ENCODE measurements at regions not wholly inside any gene's neighbourhood (a gene's known extent, or its start where the extent isn't known, plus 50 kb on each side); places are given as distances from the start of the nearest gene placed in this dataset.
"Not testable (repeated sequence)": the region's sequence is repeated elsewhere in the genome, so short reads cannot be mapped to it uniquely, and the experiment has no call there.

GRCh38 chr13:62142048-62142447 lies 726.4 kb upstream of the PCDH20 start:
- no peak for DNase-seq (ENCODE audit: low read depth)

GRCh38 chr13:62139597-62139996 lies 723.9 kb upstream of the PCDH20 start:
- no peak for DNase-seq (ENCODE audit: low read depth)

DNA sequence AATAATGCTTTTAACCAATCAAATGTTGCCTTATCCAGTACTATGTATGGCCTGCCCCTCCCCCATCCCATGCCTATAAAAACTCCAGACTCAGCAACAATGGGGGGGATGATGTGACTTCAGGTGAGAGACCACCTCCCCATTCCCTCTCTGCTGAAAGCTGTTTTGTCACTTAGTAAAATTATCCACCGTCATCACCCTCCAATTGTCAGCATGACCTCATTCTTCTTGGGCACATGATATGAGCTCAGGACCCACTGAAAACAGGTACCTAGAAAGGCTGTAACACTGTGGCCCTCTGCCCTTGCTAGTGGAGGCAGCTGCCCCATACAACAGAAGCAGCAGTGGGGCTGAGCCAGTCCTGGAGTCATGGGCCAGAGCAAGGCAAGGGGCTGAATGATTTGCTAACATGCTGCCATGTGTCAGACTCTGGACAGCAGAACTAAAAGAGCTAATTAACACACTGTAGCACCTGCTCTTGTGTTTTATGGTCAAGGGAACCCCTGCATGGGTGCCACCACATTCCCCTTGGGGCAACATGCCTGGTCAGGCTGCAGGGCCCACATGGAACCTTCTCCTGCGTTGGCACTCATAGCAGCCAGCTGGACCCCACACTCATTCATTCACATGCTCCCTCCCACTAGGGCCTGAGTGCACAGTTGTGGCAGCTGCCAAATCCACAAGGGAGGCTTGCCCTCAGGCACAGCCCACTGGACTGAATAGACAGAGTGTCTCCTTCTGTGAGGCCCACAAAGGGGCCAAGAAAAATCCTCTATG lies 722.2 kb upstream of the PCDH20 start:
- no peak for DNase-seq (ENCODE audit: low read depth)

- DNase-seq (ENCODE audit: low read depth), result no peak
Measured at GRCh38 chr13:62131604-62132003, 716.0 kb upstream of the PCDH20 start.

DNA sequence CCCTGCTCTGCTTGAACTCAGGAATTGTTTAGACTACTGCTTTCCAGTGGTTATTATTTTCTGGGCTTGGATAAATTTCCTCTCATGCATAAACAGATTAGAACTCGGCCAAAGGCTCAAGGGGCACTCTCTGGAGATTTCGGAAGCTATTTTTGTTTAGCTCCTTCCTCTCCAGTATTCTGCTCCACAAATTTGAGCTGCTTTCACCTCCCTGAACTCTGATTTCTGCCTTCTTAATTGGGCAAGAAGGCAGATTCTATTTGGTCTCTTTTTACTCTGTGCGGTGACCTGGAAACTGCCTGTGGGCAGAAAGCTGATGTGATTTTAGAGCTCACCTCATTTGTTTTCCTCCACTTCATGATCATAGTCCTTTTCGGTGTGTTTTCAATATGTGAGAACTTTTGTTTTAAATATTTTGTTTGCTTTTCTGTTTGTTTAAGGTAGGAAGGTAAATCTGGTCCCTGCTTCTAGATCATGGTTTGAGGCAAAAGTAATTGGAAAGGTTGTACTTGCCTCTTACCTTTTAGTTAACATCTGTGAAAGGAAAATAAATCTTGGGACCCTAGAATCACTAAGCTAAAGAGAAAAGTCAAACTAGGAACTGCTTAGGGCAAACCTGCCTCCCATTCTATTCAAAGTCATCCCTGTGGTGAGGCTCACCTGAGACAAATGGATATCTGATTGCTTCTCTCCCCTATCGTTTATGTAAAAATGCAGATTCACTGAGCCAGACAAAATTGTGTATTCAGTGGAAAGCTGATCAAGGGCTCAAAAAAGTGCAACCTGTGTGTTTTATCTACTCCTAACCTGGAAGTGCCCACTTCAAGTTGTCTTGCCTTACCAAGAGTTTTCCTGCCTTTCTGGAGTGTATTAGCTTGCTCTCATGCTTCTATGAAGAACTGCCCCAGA lies 714.7 kb upstream of the PCDH20 start:
- no peak for DNase-seq (ENCODE audit: low read depth)

DNA sequence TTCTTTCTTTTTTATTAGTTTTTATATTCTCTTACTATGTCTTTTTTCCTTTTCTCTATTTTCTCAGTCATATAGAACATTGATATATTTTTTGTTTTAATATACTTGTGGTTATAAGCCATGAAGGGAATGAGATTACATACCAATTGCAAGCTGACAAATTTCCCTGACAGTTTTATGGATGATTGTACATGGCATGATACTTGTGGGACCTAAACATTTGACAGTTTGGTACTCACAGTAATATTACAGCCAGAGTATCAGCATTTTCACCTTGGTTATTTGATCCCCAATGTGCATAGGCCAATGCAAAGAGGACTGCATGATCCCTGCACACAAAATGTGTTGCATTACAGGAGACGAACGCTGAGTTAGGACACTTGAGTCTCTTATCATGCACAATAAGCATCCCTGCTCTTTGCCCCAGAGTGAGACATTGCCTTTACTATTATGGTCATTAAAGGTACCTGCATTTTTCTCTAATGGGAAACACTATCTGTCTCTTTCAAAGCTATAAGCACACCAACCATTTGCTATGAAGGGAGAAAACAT lies 713.4 kb upstream of the PCDH20 start:
- DNase-seq (ENCODE audit: low read depth), result no peak

DNA sequence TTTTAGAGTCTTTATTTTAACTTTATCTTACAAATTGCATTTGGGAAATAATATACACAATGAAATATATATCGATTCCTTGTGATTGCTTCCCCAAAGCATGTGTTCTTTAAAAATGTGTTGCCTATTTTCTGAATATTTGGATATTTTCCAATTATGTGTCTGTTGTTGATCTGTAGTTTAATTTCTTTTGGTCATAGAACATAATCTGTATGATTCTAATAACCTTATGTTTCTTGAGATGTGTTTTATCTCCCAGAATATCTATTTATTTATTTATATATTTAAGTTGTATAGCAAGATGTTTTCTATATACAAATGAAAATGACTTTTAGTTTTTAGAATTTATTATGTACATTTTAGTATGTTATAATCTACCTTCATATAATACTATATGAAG lies 710.8 kb upstream of the PCDH20 start:
- DNase-seq (ENCODE audit: low read depth), result no peak

- DNase-seq (ENCODE audit: low read depth), result no peak
Measured at GRCh38 chr13:62125451-62125850, 709.8 kb upstream of the PCDH20 start.

- no peak for DNase-seq (ENCODE audit: low read depth)
Measured at GRCh38 chr13:62123409-62123808, 707.8 kb upstream of the PCDH20 start.

DNA sequence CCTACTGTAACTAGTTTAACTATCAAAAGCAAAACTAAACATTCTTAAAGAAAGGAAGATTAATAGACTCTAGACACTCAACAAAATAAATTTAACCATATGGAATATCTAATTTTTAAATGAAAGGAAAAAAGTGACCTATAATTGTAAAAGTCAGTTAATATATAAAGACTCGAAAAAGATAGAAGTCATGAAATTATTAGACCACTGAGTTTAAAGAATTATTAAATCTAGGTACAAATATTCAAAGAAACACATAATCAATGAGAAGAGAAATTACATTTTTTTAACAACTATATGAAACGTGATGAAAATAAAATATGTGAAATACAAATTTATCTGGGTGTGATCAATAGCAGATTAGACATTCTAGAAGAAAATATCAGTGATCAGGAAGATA lies 706.8 kb upstream of the PCDH20 start:
- no peak for DNase-seq (ENCODE audit: low read depth)

DNA sequence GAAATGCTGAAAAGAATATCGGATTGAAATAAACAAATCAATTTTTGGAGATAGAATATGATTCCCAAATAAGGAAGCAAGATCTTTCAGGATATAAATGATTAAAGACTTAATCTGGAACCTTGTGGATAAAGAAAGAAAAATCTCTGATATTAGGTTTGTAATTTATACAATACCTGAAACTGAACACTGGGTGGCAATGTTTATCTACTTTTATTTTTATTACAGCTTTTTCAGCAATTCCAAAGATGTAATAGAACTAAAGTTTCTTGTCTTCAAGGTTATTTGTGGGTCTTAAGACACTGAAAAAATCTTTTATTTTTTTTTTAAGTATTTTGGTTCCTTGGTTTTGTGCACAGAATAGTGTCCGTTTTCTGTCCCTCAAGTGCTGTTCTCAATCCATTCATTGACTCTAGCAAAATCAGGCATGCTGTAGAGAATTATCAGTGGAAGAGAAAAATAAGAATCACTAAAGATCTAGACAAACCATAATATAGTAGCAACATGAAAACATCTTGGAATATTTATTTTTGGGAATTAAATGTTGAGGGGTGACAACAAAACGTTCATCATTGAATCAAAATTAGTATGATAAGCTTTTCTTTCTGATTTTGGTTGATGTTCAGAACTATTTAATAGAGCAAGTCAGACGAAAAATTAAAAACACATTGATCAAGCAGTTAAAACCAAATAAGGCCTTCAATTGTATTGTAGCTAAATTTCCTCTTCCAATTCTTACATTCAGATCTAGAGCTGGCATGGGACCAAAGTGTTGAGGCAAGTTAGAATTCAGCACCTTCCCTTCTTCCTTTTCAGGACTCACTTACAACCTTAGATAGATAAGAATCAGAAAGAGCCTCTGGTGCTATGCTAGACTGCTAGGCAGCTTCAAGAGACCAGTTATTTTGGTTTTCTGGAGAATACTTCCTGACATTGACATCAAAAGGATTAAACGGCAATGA lies 704.4 kb upstream of the PCDH20 start:
- DNase-seq (ENCODE audit: low read depth), result no peak

DNA sequence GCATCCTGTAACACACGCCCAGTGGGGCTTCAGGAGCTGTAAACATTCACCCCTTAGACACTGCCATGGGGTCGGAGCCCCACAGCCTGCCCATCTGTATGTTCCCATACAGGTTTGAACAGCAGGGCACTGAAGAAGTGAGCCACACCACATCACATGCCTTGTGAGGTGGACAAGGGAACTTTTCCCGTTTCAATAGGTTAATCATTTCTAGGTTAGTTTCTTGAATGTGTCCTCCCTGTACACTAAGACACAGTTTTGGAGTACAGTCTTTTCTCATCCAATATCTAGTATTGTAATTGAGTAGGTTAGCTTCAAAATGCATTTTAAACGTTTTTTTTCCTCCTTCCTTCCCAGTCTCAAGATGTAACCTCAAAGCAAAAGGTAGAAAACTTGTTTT lies 700.2 kb upstream of the PCDH20 start:
- DNase-seq (ENCODE audit: low read depth), result no peak

GRCh38 chr13:62113179-62113578 lies 697.5 kb upstream of the PCDH20 start:
- no peak for DNase-seq (ENCODE audit: low read depth)

DNA sequence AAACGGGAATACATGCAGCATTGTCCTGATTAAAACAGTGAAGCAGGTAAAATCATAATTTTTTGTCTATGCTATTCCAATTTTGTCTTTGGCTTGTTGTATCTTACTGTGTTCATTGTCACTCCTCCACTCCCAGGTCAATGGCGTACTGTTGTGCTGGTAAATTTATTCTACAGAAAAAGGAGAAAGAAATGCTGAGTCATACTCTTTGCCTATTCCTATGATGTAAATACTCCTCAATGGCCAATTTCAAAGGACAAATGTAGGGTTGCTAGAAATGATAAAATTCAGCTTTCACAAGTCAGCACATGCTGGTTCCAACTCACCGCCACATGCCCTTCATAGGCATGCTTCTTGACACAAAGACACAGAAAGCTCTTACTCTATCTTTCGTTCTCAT lies 694.4 kb upstream of the PCDH20 start:
- DNase-seq (ENCODE audit: low read depth), result no peak

GRCh38 chr13:62104136-62104535 lies 688.5 kb upstream of the PCDH20 start:
- DNase-seq (ENCODE audit: low read depth), result not testable (repeated sequence)

DNA sequence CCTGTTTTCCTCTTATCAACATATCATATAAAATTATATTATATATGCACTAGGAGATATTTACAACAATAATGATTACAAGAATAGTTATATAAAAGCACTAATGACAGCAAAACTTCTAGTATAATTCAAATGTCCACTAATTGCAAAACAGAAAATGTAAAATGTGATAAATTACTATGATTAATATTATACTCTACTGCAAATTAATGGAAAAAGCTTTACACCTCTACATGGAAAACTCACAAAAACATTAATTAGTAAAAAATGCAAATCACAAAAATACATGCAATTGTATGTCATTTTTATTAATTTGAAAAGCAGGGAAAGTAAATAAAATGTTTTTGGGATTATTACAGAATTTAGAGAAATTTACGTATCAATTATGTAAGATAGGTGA lies 681.0 kb upstream of the PCDH20 start:
- DNase-seq (ENCODE audit: low read depth), result no peak

DNA sequence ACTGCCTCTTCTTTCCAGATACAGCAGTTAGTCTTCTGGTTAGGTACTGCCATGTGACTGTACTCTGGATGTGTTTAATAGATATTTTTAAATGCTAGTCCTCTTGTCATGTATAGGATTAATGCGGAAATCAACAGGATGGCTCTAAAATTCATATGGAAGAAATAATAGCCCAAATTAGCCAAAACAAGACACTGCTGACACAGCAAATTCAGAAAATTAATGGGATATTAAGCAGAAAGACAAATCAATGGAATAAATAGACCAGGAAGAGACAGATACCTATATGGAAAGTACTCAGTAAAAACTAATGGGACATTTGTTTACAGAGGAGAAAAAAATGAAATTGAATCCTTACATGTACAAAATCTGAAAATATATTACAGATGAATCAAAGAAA lies 679.3 kb upstream of the PCDH20 start:
- DNase-seq (ENCODE audit: low read depth), result no peak

DNA sequence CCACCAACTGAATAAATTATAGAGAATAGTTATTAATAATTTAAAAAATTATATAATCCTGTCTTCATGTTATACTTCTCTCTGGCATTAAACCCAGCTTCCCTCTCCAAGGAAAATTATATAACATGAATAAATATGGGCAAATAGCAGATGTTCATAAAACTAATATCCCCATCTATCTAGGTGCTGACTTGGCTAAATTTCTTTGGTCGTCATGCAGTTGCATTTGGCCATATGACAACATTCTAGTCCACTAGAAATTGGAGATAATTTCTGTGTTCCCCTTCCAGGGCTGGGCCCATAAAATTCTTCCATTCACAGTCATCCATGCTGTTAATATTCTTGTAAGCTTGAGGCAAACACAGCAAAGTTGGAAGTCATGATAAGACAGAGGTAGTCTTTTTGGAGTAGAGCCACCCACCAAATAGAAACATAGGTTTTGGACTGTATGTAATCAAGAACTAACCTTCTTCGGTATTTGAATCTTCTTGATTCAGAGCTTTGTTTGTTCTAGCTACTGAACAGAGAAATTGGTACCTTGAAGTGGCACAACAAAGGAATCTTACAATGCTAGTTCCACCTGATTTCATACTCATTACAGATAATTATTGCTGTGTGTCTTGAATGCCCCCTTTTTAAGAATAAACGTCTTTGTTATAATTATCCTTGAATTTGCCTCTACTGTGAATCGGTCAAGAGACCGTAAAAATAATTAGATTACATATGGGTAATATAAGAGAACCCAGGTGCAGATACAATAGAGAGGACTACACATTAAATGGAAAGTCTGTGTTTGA lies 678.5 kb upstream of the PCDH20 start:
- no peak for DNase-seq (ENCODE audit: low read depth)

DNA sequence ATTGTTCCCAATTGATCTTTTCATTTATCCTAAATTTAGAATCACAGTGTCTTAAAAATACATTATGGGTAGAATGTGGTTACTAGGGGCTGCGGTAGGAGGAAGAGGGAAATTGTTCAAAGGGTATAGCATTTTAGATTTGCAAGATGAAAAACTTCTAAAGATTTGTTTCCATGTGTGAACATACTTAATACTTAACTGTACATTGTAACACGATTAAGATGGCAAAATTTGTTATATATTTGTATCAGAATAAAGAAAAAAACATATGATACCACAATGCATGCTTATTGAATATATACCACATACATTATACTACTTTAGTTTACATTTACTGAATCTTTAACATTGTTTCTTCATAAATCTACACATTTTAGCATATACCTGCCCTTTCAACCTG lies 677.3 kb upstream of the PCDH20 start:
- DNase-seq (ENCODE audit: low read depth), result no peak

- no peak for DNase-seq (ENCODE audit: low read depth)
Measured at GRCh38 chr13:62092536-62092935, 676.9 kb upstream of the PCDH20 start.

GRCh38 chr13:62088165-62088564 lies 672.5 kb upstream of the PCDH20 start:
- DNase-seq (ENCODE audit: low read depth), result no peak
